Immature natural killer cell (primary cell): ENCODE measurements at regions not wholly inside any gene's neighbourhood (a gene's known extent, or its start where the extent isn't known, plus 50 kb on each side); places are given as distances from the start of the nearest gene placed in this dataset.

ENCODE experiments used
- DNase-seq, 3 donors: peaks; one replicate each; pipeline ENCODE4 v3.0.0; 2022; ENCODE audit warnings: mixed read lengths in 1 of 3
- H3K27ac Mint-ChIP-seq, 6 donors: one replicate each; pipeline ENCODE4 v1.8.0; 2020; ENCODE audit warnings: mixed read lengths in 6 of 6, mild to moderate bottlenecking in 5 of 6, inconsistent platforms in 4 of 6, moderate library complexity in 3 of 6
- H3K27me3 Mint-ChIP-seq, 3 donors: one replicate each; pipeline ENCODE4 v1.8.0; 2020 to 2021; ENCODE audit warnings: low read depth in 3 of 3, mild to moderate bottlenecking in 3 of 3, mixed read lengths in 3 of 3, moderate library complexity in 3 of 3, inconsistent platforms in 1 of 3
- H3K36me3 Mint-ChIP-seq, 3 donors: one replicate each; pipeline ENCODE4 v1.8.0; 2020; ENCODE audit warnings: mixed read lengths in 3 of 3, inconsistent platforms in 2 of 3, mild to moderate bottlenecking in 2 of 3
- H3K4me1 Mint-ChIP-seq, 2 donors: one replicate each; pipeline ENCODE4 v1.8.0; 2020; ENCODE audit warnings: inconsistent platforms in 2 of 2, mild to moderate bottlenecking in 2 of 2, mixed read lengths in 2 of 2, moderate library complexity in 1 of 2
- H3K4me3 Mint-ChIP-seq, 5 donors: one replicate each; pipeline ENCODE4 v1.8.0; 2020; ENCODE audit warnings: mild to moderate bottlenecking in 5 of 5, mixed read lengths in 5 of 5, inconsistent platforms in 3 of 5, moderate library complexity in 3 of 5
- H3K9me3 Mint-ChIP-seq, 6 donors: one replicate each; pipeline ENCODE4 v1.8.0; 2020; ENCODE audit warnings: mild to moderate bottlenecking in 6 of 6, mixed read lengths in 6 of 6, inconsistent platforms in 4 of 6, moderate library complexity in 3 of 6

GRCh38 chr5:39566029-39566428 is 141.2 kb upstream of the DAB2 start:
- no peaks in the 10 kb centered on the region for H3K36me3 Mint-ChIP-seq
- H3K27me3 Mint-ChIP-seq, result peaks cover 0 to 5% (median 2%) of the 10 kb centered on the region in 3 donors
- H3K9me3 Mint-ChIP-seq, result no peaks in the 10 kb centered on the region
- DNase-seq, result no peak
- H3K27ac Mint-ChIP-seq, result no peak overlapping the region
- H3K4me3 Mint-ChIP-seq, result no peak overlapping the region
- H3K4me1 Mint-ChIP-seq, result peaks cover 0 to 2% of the 10 kb centered on the region in 2 donors

- Mint-ChIP-seq H3K27ac (no peak overlapping the region), H3K4me3 (no peak overlapping the region), H3K9me3 (no peaks in the 10 kb centered on the region), H3K4me1 (no peaks in the 10 kb centered on the region), H3K36me3 (no peaks in the 10 kb centered on the region), H3K27me3 (peaks cover 0 to 5% (median 2%) of the 10 kb centered on the region in 3 donors)
- no peak for DNase-seq
These were observed 136.6 kb upstream of the DAB2 start for GRCh38 chr5:39561421-39561820.

- no peak overlapping the region for H3K4me3 Mint-ChIP-seq
- no peaks in the 10 kb centered on the region for H3K4me1 Mint-ChIP-seq
- no peaks in the 10 kb centered on the region for H3K36me3 Mint-ChIP-seq
- H3K9me3 Mint-ChIP-seq, result no peaks in the 10 kb centered on the region
- H3K27ac Mint-ChIP-seq, result no peak overlapping the region
- peaks cover 0 to 5% (median 2%) of the 10 kb centered on the region in 3 donors for H3K27me3 Mint-ChIP-seq
- DNase-seq, result no peak
These were observed 135.9 kb upstream of the DAB2 start for GRCh38 chr5:39560726-39561125.

GRCh38 chr5:39559923-39560322 is 135.1 kb upstream of the DAB2 start:
- H3K27me3 Mint-ChIP-seq, result peaks cover 0 to 2% (median 2%) of the 10 kb centered on the region in 3 donors
- H3K4me3 Mint-ChIP-seq, result no peak overlapping the region
- no peak overlapping the region for H3K27ac Mint-ChIP-seq
- H3K4me1 Mint-ChIP-seq, result no peaks in the 10 kb centered on the region
- no peaks in the 10 kb centered on the region for H3K36me3 Mint-ChIP-seq
- no peak for DNase-seq
- H3K9me3 Mint-ChIP-seq, result no peaks in the 10 kb centered on the region

GRCh38 chr5:39558541-39558940 is 133.8 kb upstream of the DAB2 start:
- no peaks in the 10 kb centered on the region for H3K4me1 Mint-ChIP-seq
- peaks cover 0 to 2% (median 2%) of the 10 kb centered on the region in 3 donors for H3K27me3 Mint-ChIP-seq
- H3K4me3 Mint-ChIP-seq, result no peak overlapping the region
- no peaks in the 10 kb centered on the region for H3K36me3 Mint-ChIP-seq
- H3K9me3 Mint-ChIP-seq, result no peaks in the 10 kb centered on the region
- DNase-seq, result no peak
- H3K27ac Mint-ChIP-seq, result no peak overlapping the region

GRCh38 chr5:39555788-39556187 is 131.0 kb upstream of the DAB2 start:
- Mint-ChIP-seq H3K36me3 (no peaks in the 10 kb centered on the region), H3K9me3 (no peaks in the 10 kb centered on the region)
- no peak for DNase-seq

GRCh38 chr5:39547553-39548154 is 122.9 kb upstream of the DAB2 start:
- peak; percentile 39 to 55 (median 45) for DNase-seq
- peak overlapping the region in 1 of 6 donors; percentile 57 for H3K27ac Mint-ChIP-seq

More at GRCh38 chr5:39555788-39556187, 131.0 kb upstream of the DAB2 start:
- H3K4me1 Mint-ChIP-seq, result no peaks in the 10 kb centered on the region
- H3K27ac Mint-ChIP-seq, result no peak overlapping the region
- H3K4me3 Mint-ChIP-seq, result no peak overlapping the region
- peaks cover 0 to 6% (median 2%) of the 10 kb centered on the region in 3 donors for H3K27me3 Mint-ChIP-seq

GRCh38 chr5:39544941-39545340 is 120.2 kb upstream of the DAB2 start:
- H3K27me3 Mint-ChIP-seq, result peaks cover 0 to 2% (median 0%) of the 10 kb centered on the region in 3 donors
- no peak overlapping the region for H3K4me3 Mint-ChIP-seq
- no peaks in the 10 kb centered on the region for H3K36me3 Mint-ChIP-seq
- H3K27ac Mint-ChIP-seq, result no peak overlapping the region
- no peaks in the 10 kb centered on the region for H3K9me3 Mint-ChIP-seq
- H3K4me1 Mint-ChIP-seq, result peaks cover 6 to 8% of the 10 kb centered on the region in 2 donors
- DNase-seq, result no peak

More at GRCh38 chr5:39547553-39548154, 122.9 kb upstream of the DAB2 start:
- Mint-ChIP-seq H3K4me3 (peak overlapping the region in 4 of 5 donors; percentile 1 to 62 (median 51)), H3K4me1 (peaks cover 6 to 8% of the 10 kb centered on the region in 2 donors), H3K27me3 (peaks cover 0 to 6% (median 1%) of the 10 kb centered on the region in 3 donors), H3K36me3 (no peaks in the 10 kb centered on the region), H3K9me3 (no peaks in the 10 kb centered on the region)

- Mint-ChIP-seq H3K27ac (no peak overlapping the region), H3K9me3 (no peaks in the 10 kb centered on the region), H3K36me3 (no peaks in the 10 kb centered on the region), H3K4me3 (no peak overlapping the region), H3K27me3 (no peaks in the 10 kb centered on the region), H3K4me1 (peaks cover 6 to 8% of the 10 kb centered on the region in 2 donors)
- DNase-seq, result no peak
These were observed 118.6 kb upstream of the DAB2 start for GRCh38 chr5:39543335-39543734.

GRCh38 chr5:39542511-39543285 is 117.9 kb upstream of the DAB2 start:
- peaks cover 0 to 3% (median 0%) of the 10 kb centered on the region in 3 donors for H3K27me3 Mint-ChIP-seq
- peaks cover 6% of the 10 kb centered on the region in 2 donors for H3K4me1 Mint-ChIP-seq
- H3K27ac Mint-ChIP-seq, result no peak overlapping the region
- DNase-seq, result no peak
- H3K9me3 Mint-ChIP-seq, result no peaks in the 10 kb centered on the region
- H3K36me3 Mint-ChIP-seq, result no peaks in the 10 kb centered on the region
- no peak overlapping the region for H3K4me3 Mint-ChIP-seq

GRCh38 chr5:39541920-39542319 is 117.1 kb upstream of the DAB2 start:
- no peak overlapping the region for H3K4me3 Mint-ChIP-seq

GRCh38 chr5:39539470-39539869 is 114.7 kb upstream of the DAB2 start:
- peaks cover 0 to 3% (median 3%) of the 10 kb centered on the region in 3 donors for H3K27me3 Mint-ChIP-seq
- no peak overlapping the region for H3K4me3 Mint-ChIP-seq
- DNase-seq, result no peak
- H3K27ac Mint-ChIP-seq, result no peak overlapping the region
- no peaks in the 10 kb centered on the region for H3K9me3 Mint-ChIP-seq
- H3K4me1 Mint-ChIP-seq, result no peaks in the 10 kb centered on the region
- H3K36me3 Mint-ChIP-seq, result no peaks in the 10 kb centered on the region

More at GRCh38 chr5:39541920-39542319, 117.1 kb upstream of the DAB2 start:
- DNase-seq, result no peak
- peaks cover 0 to 3% (median 0%) of the 10 kb centered on the region in 3 donors for H3K27me3 Mint-ChIP-seq
- H3K36me3 Mint-ChIP-seq, result no peaks in the 10 kb centered on the region
- no peaks in the 10 kb centered on the region for H3K9me3 Mint-ChIP-seq
- H3K27ac Mint-ChIP-seq, result no peak overlapping the region
- H3K4me1 Mint-ChIP-seq, result no peaks in the 10 kb centered on the region

- DNase-seq, result no peak
- peaks cover 0 to 4% (median 0%) of the 10 kb centered on the region in 3 donors for H3K36me3 Mint-ChIP-seq
- peaks cover 0 to 8% (median 7%) of the 10 kb centered on the region in 3 donors for H3K27me3 Mint-ChIP-seq
- H3K9me3 Mint-ChIP-seq, result no peaks in the 10 kb centered on the region
- H3K27ac Mint-ChIP-seq, result no peak overlapping the region
- H3K4me1 Mint-ChIP-seq, result no peaks in the 10 kb centered on the region
- H3K4me3 Mint-ChIP-seq, result no peak overlapping the region
These were observed 109.9 kb upstream of the DAB2 start for GRCh38 chr5:39534690-39535089.

GRCh38 chr5:39533749-39534148 is 109.0 kb upstream of the DAB2 start:
- Mint-ChIP-seq H3K36me3 (peaks cover 0 to 4% (median 0%) of the 10 kb centered on the region in 3 donors), H3K4me1 (no peaks in the 10 kb centered on the region), H3K4me3 (no peak overlapping the region), H3K9me3 (no peaks in the 10 kb centered on the region), H3K27me3 (peaks cover 0 to 8% (median 7%) of the 10 kb centered on the region in 3 donors), H3K27ac (no peak overlapping the region)
- no peak for DNase-seq
